Prostate gland (tissue), 2 donors: ENCODE measurements at regions not wholly inside any gene's neighbourhood (a gene's known extent, or its start where the extent isn't known, plus 50 kb on each side); places are given as distances from the start of the nearest gene placed in this dataset.

Source experiments
- CTCF ChIP-seq, 4 experiments: fragments of 200-600 bp in 2 of 4; fragments of 450-650 bp in 2 of 4; sonication (generic) in 2 of 4; IDR thresholded peaks; 1 replicate in 3 of 4; 2 replicates in 1 of 4; pipeline ENCODE4 v1.5.1; 2016 to 2019; ENCODE audit warnings: antibody characterized with exemption in 4 of 4, mild to moderate bottlenecking in 2 of 4, moderate library complexity in 2 of 4
- POLR2AphosphoS5 ChIP-seq: sonication (generic); formaldehyde crosslinking; IDR thresholded peaks from one replicate; pipeline ENCODE4 v1.6.1; 2017; ENCODE audit warnings: antibody characterized with exemption

GRCh38 chr3:168384990-168385389 is 289.3 kb upstream of the GOLIM4 start:
- no peak for TF ChIP-seq CTCF (IDR thresholded peaks at IDR 0.05)
- no peak for TF ChIP-seq POLR2AphosphoS5
